COLO829 (cell line): ENCODE measurements at regions not wholly inside any gene's neighbourhood (a gene's known extent, or its start where the extent isn't known, plus 50 kb on each side); places are given as distances from the start of the nearest gene placed in this dataset.
"Not testable (repeated sequence)": the region's sequence is repeated elsewhere in the genome, so short reads cannot be mapped to it uniquely, and the experiment has no call there.

Experiments used
- DNase-seq: peaks from one replicate; pipeline ENCODE4 v3.0.0; 2012; ENCODE audit warnings: low spot score

- no peak for DNase-seq
These were observed 66.6 kb upstream of the ZNF479 start for GRCh38 chr7:57198801-57199200.

DNA sequence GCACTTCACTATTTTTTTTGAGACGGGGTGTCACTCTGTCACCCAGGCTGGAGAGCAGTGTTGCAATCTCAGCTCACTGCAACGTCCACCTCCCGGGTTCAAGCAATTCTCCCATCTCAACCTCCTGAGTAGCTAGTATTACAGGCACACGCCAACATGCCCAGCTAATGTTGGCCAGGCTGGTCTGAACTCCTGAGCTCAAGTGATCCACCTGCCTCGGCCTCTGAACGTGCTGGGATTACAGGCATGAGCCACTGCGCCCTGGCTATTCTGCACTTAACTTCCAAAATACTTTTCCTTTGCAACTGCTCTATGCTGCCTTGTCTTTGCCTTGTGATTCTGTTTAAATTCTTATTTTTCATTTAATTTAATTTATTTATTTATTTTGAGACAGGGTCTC lies 67.0 kb upstream of the ZNF479 start:
- no peak for DNase-seq

GRCh38 chr7:57201021-57201894 lies 69.0 kb upstream of the ZNF479 start:
- DNase-seq = no peak

DNA sequence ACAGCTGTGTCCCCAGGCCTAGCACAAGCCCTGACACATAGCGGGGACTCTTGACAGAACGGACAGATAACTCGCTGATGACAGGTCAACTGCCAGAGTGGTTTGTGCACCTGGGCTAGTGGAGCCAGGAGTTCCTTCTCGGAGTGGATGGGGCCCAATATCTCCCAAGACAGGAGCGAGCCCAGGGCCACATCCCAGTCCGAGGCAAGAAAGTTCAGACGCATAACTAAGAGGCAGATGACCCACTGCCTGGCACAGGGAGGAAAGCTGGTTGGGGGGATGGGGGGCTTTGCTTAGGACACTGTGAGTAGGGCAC lies 69.6 kb upstream of the ZNF479 start:
- DNase-seq = no peak

- no peak for DNase-seq
These were observed 70.0 kb upstream of the ZNF479 start for GRCh38 chr7:57202274-57202673.

GRCh38 chr7:57203161-57203791 lies 71.0 kb upstream of the ZNF479 start:
- DNase-seq = no peak

DNA sequence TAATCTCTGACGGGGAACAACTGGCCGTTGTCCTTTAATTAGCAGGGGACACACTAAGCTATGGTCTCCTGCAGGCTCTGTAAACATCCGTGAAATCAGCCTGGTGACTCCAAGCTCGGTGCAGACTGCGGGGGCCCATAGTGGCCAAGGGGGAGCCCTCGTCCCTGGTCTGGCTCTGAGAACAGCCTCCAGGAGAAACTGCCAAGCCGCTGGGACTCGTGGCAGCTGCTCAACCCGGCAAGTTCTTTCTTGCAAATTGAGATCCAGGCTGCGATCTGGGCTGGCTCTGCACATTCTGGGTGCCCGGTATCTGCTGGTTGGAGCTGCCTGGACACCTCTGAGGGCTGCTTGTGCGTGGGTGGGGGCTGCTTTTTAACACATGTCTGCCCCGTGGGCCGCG lies 71.6 kb upstream of the ZNF479 start:
- DNase-seq = not testable (repeated sequence)

GRCh38 chr7:57204411-57204811 lies 72.2 kb upstream of the ZNF479 start:
- no peak for DNase-seq

GRCh38 chr7:57205000-57205399 lies 72.8 kb upstream of the ZNF479 start:
- DNase-seq = no peak

DNA sequence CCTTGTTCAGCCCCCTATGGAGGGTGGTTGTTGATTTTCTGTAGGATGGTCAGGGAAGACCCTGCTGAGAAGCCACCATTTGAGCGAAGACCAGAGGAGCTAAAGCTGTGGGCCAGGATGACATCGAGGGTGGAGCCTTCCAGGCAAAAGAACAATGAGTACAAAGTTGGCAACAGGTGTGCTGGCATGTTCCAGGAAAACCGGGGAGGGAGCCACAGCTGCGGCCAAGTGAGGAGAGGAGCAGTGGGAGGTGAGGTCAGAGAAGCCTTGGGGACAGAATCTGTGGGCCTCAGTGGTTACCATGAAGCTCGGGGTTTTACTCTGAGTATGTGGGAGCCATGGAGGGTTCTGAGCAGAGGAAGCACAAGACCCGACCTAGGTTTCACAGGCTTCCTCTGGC lies 75.6 kb upstream of the ZNF479 start:
- no peak for DNase-seq

DNA sequence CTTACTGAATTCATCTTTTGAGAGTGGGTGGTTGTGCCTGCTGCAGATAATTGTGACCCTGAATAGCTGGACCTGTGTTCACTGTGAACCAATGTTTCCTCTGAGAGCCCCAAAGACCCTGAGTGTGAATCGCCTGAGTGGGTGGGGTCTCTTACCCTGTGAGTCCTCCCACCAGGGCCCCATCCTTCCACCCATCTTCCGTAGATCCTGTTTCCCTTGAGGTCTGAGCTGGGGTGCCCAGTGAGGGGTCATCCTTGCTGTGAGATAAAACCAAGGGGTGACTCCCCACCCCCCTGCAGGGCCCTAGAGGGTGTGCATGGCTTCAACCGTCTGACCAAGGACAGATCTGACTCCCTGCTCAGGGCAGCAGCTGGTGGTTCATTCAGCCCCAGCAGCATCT lies 78.0 kb upstream of the ZNF479 start:
- no peak for DNase-seq

- no peak for DNase-seq
These were observed 78.6 kb upstream of the ZNF479 start for GRCh38 chr7:57210871-57211270.

- no peak for DNase-seq
These were observed 79.3 kb upstream of the ZNF479 start for GRCh38 chr7:57211428-57212100.

DNA sequence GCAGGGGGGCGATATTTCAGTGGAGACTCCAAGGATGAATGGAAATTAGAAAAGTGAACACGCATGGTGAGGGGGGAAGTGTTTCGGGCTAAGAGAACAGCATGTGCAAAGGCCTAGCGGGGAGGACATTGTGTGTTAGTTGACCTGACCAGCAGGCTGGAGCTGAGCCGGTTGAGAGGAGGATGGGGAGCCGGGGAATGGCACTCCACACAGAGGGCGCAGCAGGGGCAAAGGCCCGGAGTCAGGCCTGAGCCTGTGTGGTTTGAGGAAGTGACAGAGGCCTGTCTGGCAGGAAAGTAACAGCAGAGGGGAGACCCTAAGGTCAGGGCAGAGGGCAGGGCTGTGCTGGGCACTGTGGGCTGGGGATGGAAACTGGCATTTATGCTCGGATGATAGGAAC lies 83.2 kb upstream of the ZNF479 start:
- DNase-seq = no peak

DNA sequence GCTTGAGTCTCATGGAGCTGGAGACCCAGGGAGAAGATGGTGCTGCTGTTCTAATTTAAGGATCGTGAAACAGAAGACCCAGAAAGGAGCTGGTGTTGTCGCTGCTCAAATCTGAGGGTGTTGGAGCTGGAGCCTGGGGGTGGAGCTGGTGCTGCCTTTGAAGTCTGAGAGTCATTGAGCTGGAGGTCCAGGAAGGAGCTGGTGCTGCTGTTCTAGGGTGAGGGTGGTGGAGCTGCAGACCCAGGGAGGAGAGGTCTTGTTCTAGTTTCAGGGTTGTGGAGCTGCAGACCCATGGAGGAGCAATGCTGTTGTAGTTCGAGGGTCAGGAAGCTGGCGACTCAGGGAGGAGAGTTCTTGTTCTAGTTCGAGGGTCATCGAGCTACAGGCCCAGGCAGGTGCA lies 84.1 kb upstream of the ZNF479 start:
- no peak for DNase-seq

GRCh38 chr7:57218196-57218716 lies 86.0 kb upstream of the ZNF479 start:
- no peak for DNase-seq

DNA sequence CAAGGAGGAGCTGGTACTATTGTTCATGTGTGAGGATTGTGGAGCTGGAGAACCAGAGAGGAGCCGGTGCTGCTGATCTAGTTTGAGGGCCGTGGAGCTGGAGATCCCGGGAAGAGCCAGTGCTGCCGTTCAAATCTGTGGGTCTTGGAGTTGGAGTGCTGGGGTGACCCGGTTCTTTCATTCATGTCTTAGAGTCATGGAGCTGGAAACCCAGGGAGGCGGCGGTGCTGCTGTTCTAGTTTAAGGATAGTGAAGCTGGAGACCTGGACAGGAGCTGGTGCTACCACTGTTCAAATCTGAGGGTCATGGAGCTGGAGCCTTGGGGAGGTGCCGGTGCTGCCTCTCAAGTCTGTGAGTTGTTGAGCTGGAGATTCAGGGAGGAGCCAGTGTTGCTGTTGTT lies 88.5 kb upstream of the ZNF479 start:
- DNase-seq = no peak

- DNase-seq = no peak
These were observed 93.4 kb upstream of the ZNF479 start for GRCh38 chr7:57225666-57226065.

DNA sequence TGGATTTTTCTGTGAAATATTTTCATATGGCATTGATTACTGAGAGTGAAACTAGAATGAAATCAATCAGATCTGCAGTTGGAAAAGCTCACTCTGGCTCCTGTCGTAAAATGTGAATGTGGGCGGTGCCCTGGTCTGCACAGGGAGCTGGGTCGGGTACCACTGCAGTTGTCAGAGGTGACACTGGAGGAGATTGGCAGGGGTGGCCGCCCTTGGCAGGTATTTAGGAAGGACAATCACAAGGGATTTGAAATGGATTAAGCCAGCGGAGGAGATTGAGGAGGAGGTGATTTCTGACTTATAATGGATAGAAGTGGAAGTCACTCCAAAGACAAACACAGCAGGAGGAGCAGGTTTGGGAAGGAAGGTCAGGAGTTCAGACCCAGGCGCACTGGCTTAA lies 109.0 kb upstream of the ZNF479 start:
- DNase-seq = not testable (repeated sequence)

- DNase-seq = not testable (repeated sequence)
These were observed 111.3 kb upstream of the ZNF479 start for GRCh38 chr7:57243551-57243950.

DNA sequence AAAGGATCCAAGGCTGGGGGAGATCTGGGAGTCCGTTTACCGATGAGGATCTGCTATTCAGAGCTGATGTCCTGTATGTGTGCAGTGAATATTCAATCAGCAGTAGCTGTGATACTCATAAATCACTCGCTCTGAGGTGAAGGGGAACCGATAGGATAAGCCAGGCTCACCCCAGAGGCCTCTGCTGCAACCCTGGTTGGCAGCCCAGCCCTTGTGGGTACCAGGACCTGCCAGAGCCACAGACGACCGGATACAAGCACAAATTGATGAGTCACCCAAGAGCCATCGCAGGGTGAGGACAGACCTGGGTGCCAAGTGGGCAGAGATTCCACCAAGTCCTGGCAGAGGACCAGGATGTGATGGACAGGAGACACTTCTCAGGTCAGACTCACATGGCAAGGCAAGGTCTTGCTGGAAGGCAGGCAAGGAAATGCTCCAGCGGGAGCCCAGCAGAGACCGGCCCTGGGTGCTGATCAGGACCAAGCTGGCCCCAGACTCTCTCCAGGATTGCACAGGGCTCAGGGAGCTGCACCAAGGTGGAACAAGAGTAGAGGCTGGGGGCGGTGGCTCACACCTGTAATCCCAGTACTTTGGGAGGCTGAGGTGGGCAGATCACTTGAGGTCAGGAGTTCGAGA lies 112.2 kb upstream of the ZNF479 start:
- not testable (repeated sequence) for DNase-seq

GRCh38 chr7:57245206-57245605 lies 113.0 kb upstream of the ZNF479 start:
- no peak for DNase-seq

- DNase-seq = no peak
These were observed 118.6 kb upstream of the ZNF479 start for GRCh38 chr7:57250801-57251200.
